ENCODE measurements at regions not wholly inside any gene's neighbourhood (a gene's known extent, or its start where the extent isn't known, plus 50 kb on each side); places are given as distances from the start of the nearest gene placed in this dataset.
"Not testable (repeated sequence)": the region's sequence is repeated elsewhere in the genome, so short reads cannot be mapped to it uniquely, and the experiment has no call there.

GRCh38 chr10:35870665-35871310 lies 228.7 kb upstream of the FZD8 start:
- Histone ChIP-seq H3K27me3 (replicated peaks; ENCODE audit: insufficient read depth, low read depth, low read length, poor library complexity) (no peaks in the 10 kb centered on the region), H3K4me3 (ENCODE audit: low read depth, low read length, poor library complexity, severe bottlenecking) (no peak overlapping the region), H3K4me1 (ENCODE audit: insufficient read depth, low read length, poor library complexity, severe bottlenecking) (peaks cover 34% of the 10 kb centered on the region), H3K27ac (ENCODE audit: low read depth, low read length, poor library complexity, severe bottlenecking) (no peak overlapping the region), H3K9me3 (ENCODE audit: low read depth, low read length, poor library complexity, severe bottlenecking) (no peaks in the 10 kb centered on the region), H3K36me3 (ENCODE audit: insufficient read depth, low read length, poor library complexity, severe bottlenecking) (no peaks in the 10 kb centered on the region)
- intact Hi-C loops (cut with micrococcal nuclease; ENCODE audit: unreplicated experiment) = no loop called here
- POLR2A ChIA-PET (ENCODE audit: low non-redundant PET) = no interaction called here
- BruUV-seq (replicated peaks) = no TSS peak
- DNase-seq (ENCODE audit: low spot score) = peak; percentile 26
- no peak for TF ChIP-seq CTCF (conservative IDR thresholded peaks at IDR 0.05; ENCODE audit: low read depth, low read length)
- no peak for TF ChIP-seq EZH2 (IDR thresholded peaks at IDR 0.05; ENCODE audit: borderline replicate concordance, low read depth, low read length, poor library complexity, severe bottlenecking)
- CTCF ChIA-PET = no interaction called here

- intact Hi-C loops (cut with micrococcal nuclease; ENCODE audit: unreplicated experiment); POLR2A ChIA-PET (ENCODE audit: low non-redundant PET); H3K9me3 ChIP-seq (ENCODE audit: low read depth, low read length, poor library complexity, severe bottlenecking); H3K4me3 ChIP-seq (ENCODE audit: low read depth, low read length, poor library complexity, severe bottlenecking); CTCF ChIA-PET; DNase-seq (ENCODE audit: low spot score); BruUV-seq (replicated peaks); H3K27ac ChIP-seq (ENCODE audit: low read depth, low read length, poor library complexity, severe bottlenecking); H3K36me3 ChIP-seq (ENCODE audit: insufficient read depth, low read length, poor library complexity, severe bottlenecking); H3K27me3 ChIP-seq (replicated peaks; ENCODE audit: insufficient read depth, low read depth, low read length, poor library complexity): not testable (repeated sequence)
- H3K4me1 ChIP-seq (ENCODE audit: insufficient read depth, low read length, poor library complexity, severe bottlenecking) = peaks cover 11% of the 10 kb centered on the region
Observed at GRCh38 chr10:35858676-35859283, 216.7 kb upstream of the FZD8 start.

GRCh38 chr10:35857860-35858259 lies 215.8 kb upstream of the FZD8 start:
- no peak for DNase-seq (ENCODE audit: low spot score)
- Histone ChIP-seq H3K9me3 (ENCODE audit: low read depth, low read length, poor library complexity, severe bottlenecking) (no peaks in the 10 kb centered on the region), H3K27ac (ENCODE audit: low read depth, low read length, poor library complexity, severe bottlenecking) (no peak overlapping the region), H3K27me3 (replicated peaks; ENCODE audit: insufficient read depth, low read depth, low read length, poor library complexity) (no peaks in the 10 kb centered on the region), H3K4me1 (ENCODE audit: insufficient read depth, low read length, poor library complexity, severe bottlenecking) (peaks cover 11% of the 10 kb centered on the region), H3K4me3 (ENCODE audit: low read depth, low read length, poor library complexity, severe bottlenecking) (no peak overlapping the region), H3K36me3 (ENCODE audit: insufficient read depth, low read length, poor library complexity, severe bottlenecking) (no peaks in the 10 kb centered on the region)
- TF ChIP-seq CTCF (conservative IDR thresholded peaks at IDR 0.05; ENCODE audit: low read depth, low read length) = no peak
- TF ChIP-seq EZH2 (IDR thresholded peaks at IDR 0.05; ENCODE audit: borderline replicate concordance, low read depth, low read length, poor library complexity, severe bottlenecking) = no peak
- intact Hi-C loops (cut with micrococcal nuclease; ENCODE audit: unreplicated experiment) = no loop called here
- no TSS peak for BruUV-seq (replicated peaks)
- CTCF ChIA-PET = no interaction called here
- POLR2A ChIA-PET (ENCODE audit: low non-redundant PET) = no interaction called here

Data from A673 (cell line).